OCI-LY1 (cell line): ENCODE measurements at regions not wholly inside any gene's neighbourhood (a gene's known extent, or its start where the extent isn't known, plus 50 kb on each side); places are given as distances from the start of the nearest gene placed in this dataset.
A peak's percentile ranks its signal among the peaks of the same experiment; 100 is the strongest.

Experiments
- H2AFZ ChIP-seq: fragments of 200-600 bp; sonication (generic), shearing (Covaris generic); 2 replicates; pipeline ENCODE4 v1.6.0; 2014; ENCODE audit warnings: antibody characterized with exemption, mild to moderate bottlenecking, low read length
- H3F3A ChIP-seq: fragments of 200-600 bp; sonication (generic), shearing (Covaris generic); 2 replicates; pipeline ENCODE4 v1.6.0; 2014; ENCODE audit warnings: mild to moderate bottlenecking, antibody characterized with exemption, low read length, moderate library complexity; ENCODE audit not compliant: insufficient read depth
- H3K27ac ChIP-seq: fragments of 200-600 bp; sonication (generic); 2 replicates; pipeline ENCODE4 v1.5.1; 2014; ENCODE audit warnings: low read length, mixed run types, mild to moderate bottlenecking, low read depth; ENCODE audit not compliant: poor library complexity, severe bottlenecking
- H3K27me3 ChIP-seq: fragments of 200-600 bp; sonication (generic); 2 replicates; pipeline ENCODE4 v1.6.0; 2014; ENCODE audit warnings: antibody characterized with exemption, mild to moderate bottlenecking, low read length, moderate library complexity; ENCODE audit not compliant: insufficient read depth
- H3K36me3 ChIP-seq: fragments of 200-600 bp; sonication (generic); 2 replicates; pipeline ENCODE4 v1.6.1; 2014; ENCODE audit warnings: mild to moderate bottlenecking, antibody characterized with exemption, low read length, moderate library complexity, mixed read lengths; ENCODE audit not compliant: insufficient read depth
- H3K4me1 ChIP-seq: fragments of 200-600 bp; sonication (generic); 2 replicates; pipeline ENCODE4 v1.5.1; 2014; ENCODE audit warnings: mild to moderate bottlenecking, low read length, moderate library complexity; ENCODE audit not compliant: insufficient read depth, severe bottlenecking
- H3K4me2 ChIP-seq: fragments of 200-600 bp; sonication (generic), shearing (Covaris generic); 2 replicates; pipeline ENCODE4 v1.6.1; 2014; ENCODE audit warnings: low read length
- H3K4me3 ChIP-seq: fragments of 200-600 bp; sonication (generic); 2 replicates; pipeline ENCODE4 v1.5.1; 2014; ENCODE audit warnings: low read length, low read depth, mild to moderate bottlenecking, mixed read lengths; ENCODE audit not compliant: poor library complexity, severe bottlenecking
- H3K79me2 ChIP-seq: fragments of 200-600 bp; shearing (Covaris generic); 2 replicates; pipeline ENCODE4 v1.6.1; 2016; ENCODE audit warnings: mixed run types, low read length, mixed read lengths; ENCODE audit not compliant: insufficient read depth
- H3K9ac ChIP-seq: fragments of 200-600 bp; sonication (generic), shearing (Covaris generic); 2 replicates; pipeline ENCODE4 v1.6.1; 2014; ENCODE audit warnings: mild to moderate bottlenecking, low read length, mixed read lengths
- H3K9me2 ChIP-seq: fragments of 200-600 bp; sonication (generic), shearing (Covaris generic); 2 replicates; pipeline ENCODE4 v1.6.1; 2014; ENCODE audit warnings: low read depth, mild to moderate bottlenecking, low read length, mixed read lengths
- H3K9me3 ChIP-seq: fragments of 200-600 bp; shearing (Covaris generic); 2 replicates; pipeline ENCODE4 v1.6.1; 2014; ENCODE audit warnings: low read length, mixed read lengths
- H4K20me1 ChIP-seq: fragments of 200-600 bp; sonication (generic), shearing (Covaris generic); 2 replicates; pipeline ENCODE4 v1.6.0; 2016; ENCODE audit warnings: mild to moderate bottlenecking, low read length; ENCODE audit not compliant: insufficient read depth
- CTCF ChIP-seq: fragments of 200-600 bp; sonication (generic), shearing (Covaris generic); IDR thresholded peaks from 2 replicates; pipeline ENCODE4 v1.5.1; 2017; ENCODE audit warnings: mild to moderate bottlenecking, antibody characterized with exemption, low read length, moderate library complexity, mixed read lengths
- EZH2 ChIP-seq: fragments of 200-600 bp; sonication (generic), shearing (Covaris generic); IDR thresholded peaks from 2 replicates; pipeline ENCODE4 v1.8.0; 2017; ENCODE audit warnings: borderline replicate concordance, mixed run types, mild to moderate bottlenecking, antibody characterized with exemption, low read length, moderate library complexity, mixed read lengths

- TF ChIP-seq EZH2 (no peak), CTCF (no peak)
Measured at GRCh38 chr9:78782858-78783257, 485.9 kb downstream of the PSAT1 start.

GRCh38 chr9:78783743-78784142, 486.8 kb downstream of the PSAT1 start:
- no peaks in the 10 kb centered on the region for H3K79me2 ChIP-seq
- H3K9ac ChIP-seq = no peak overlapping the region
- H3K4me2 ChIP-seq = no peak overlapping the region
- TF ChIP-seq CTCF = peak; percentile 37
- no peak for TF ChIP-seq EZH2
- H3K9me2 ChIP-seq = no peaks in the 10 kb centered on the region
- no peaks in the 10 kb centered on the region for H3F3A ChIP-seq
- H3K4me1 ChIP-seq = no peaks in the 10 kb centered on the region
- H2AFZ ChIP-seq = no peak overlapping the region
- H3K27ac ChIP-seq = no peak overlapping the region
- H4K20me1 ChIP-seq = no peaks in the 10 kb centered on the region
- H3K4me3 ChIP-seq = no peak overlapping the region
- no peaks in the 10 kb centered on the region for H3K36me3 ChIP-seq
- H3K9me3 ChIP-seq = no peaks in the 10 kb centered on the region
- no peaks in the 10 kb centered on the region for H3K27me3 ChIP-seq

More at GRCh38 chr9:78782858-78783257, 485.9 kb downstream of the PSAT1 start:
- H3K27ac ChIP-seq = no peak overlapping the region
- H3K9ac ChIP-seq = no peak overlapping the region
- H3K4me1 ChIP-seq = no peaks in the 10 kb centered on the region
- no peak overlapping the region for H3K4me3 ChIP-seq
- no peaks in the 10 kb centered on the region for H3K9me3 ChIP-seq
- no peaks in the 10 kb centered on the region for H4K20me1 ChIP-seq
- H3K27me3 ChIP-seq = no peaks in the 10 kb centered on the region
- H3K9me2 ChIP-seq = no peaks in the 10 kb centered on the region
- no peaks in the 10 kb centered on the region for H3F3A ChIP-seq
- H3K4me2 ChIP-seq = no peak overlapping the region
- no peaks in the 10 kb centered on the region for H3K36me3 ChIP-seq
- no peak overlapping the region for H2AFZ ChIP-seq
- H3K79me2 ChIP-seq = no peaks in the 10 kb centered on the region

- H3K79me2 ChIP-seq = no peaks in the 10 kb centered on the region
- H3K27me3 ChIP-seq = no peaks in the 10 kb centered on the region
- H3K4me2 ChIP-seq = no peak overlapping the region
- H3K36me3 ChIP-seq = no peaks in the 10 kb centered on the region
- H3F3A ChIP-seq = no peaks in the 10 kb centered on the region
- no peaks in the 10 kb centered on the region for H3K4me1 ChIP-seq
- H4K20me1 ChIP-seq = no peaks in the 10 kb centered on the region
- H3K4me3 ChIP-seq = no peak overlapping the region
- no peak overlapping the region for H3K9ac ChIP-seq
- TF ChIP-seq EZH2 = no peak
- no peak for TF ChIP-seq CTCF
- H3K27ac ChIP-seq = no peak overlapping the region
- H3K9me2 ChIP-seq = no peaks in the 10 kb centered on the region
- no peaks in the 10 kb centered on the region for H3K9me3 ChIP-seq
- no peak overlapping the region for H2AFZ ChIP-seq
Measured at GRCh38 chr9:78786794-78787193, 489.9 kb downstream of the PSAT1 start.
